22Rv1 (cell line): ENCODE measurements at regions not wholly inside any gene's neighbourhood (a gene's known extent, or its start where the extent isn't known, plus 50 kb on each side); places are given as distances from the start of the nearest gene placed in this dataset.

Experiments
- CTCF ChIP-seq: fragments of 450-650 bp; IDR thresholded peaks from 2 replicates; pipeline ENCODE4 v1.5.1; 2017; ENCODE audit warnings: mild to moderate bottlenecking
- ZFX ChIP-seq: fragments of 450-650 bp; IDR thresholded peaks from 2 replicates; pipeline ENCODE4 v1.6.1; 2017; ENCODE audit warnings: antibody characterized with exemption, borderline replicate concordance

GRCh38 chr1:65541865-65542264 lies 121.4 kb downstream of the LEPR start:
- TF ChIP-seq CTCF (no peak), ZFX (no peak)
